ENCODE measurements at regions not wholly inside any gene's neighbourhood (a gene's known extent, or its start where the extent isn't known, plus 50 kb on each side); places are given as distances from the start of the nearest gene placed in this dataset.

DNA sequence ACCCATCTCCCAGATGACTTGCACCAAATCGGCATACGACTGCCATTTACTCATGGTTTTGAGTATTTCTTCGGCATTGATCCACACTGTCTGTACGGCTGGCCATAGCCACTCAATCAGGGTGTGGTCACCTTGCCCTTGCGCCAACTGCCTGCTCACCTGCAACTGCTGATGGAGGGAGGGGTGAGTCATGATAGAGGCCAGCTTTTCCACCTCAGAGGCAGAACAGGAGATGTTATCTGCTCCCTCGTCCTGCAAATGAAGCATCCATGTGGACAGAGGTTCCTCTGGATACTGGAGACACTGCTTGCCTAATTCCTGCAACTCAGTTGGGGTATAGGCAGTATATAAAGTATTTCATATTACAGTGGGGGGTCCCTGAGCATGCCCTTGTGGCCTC lies 85.6 kb upstream of the ATP10B start:
- Histone ChIP-seq H3K27me3 (no peaks in the 10 kb centered on the region), H3K4me1 (peaks cover 0 to 9% (median 0%) of the 10 kb centered on the region in 4 donors), H3K4me3 (no peak overlapping the region), H3K9me3 (peaks cover 0 to 2% (median 0%) of the 10 kb centered on the region in 4 donors), H3K27ac (no peak overlapping the region), H3K36me3 (no peaks in the 10 kb centered on the region)
- WGBS, 2 donors, result 93 to 95% methylated on average over 6 of the region's 6 CpGs
- no peak for ATAC-seq (ENCODE audit: low FRiP score in 2 of 2)
- no peak for TF ChIP-seq EP300 (IDR thresholded peaks at IDR 0.05)
- TF ChIP-seq, protein P1, sequence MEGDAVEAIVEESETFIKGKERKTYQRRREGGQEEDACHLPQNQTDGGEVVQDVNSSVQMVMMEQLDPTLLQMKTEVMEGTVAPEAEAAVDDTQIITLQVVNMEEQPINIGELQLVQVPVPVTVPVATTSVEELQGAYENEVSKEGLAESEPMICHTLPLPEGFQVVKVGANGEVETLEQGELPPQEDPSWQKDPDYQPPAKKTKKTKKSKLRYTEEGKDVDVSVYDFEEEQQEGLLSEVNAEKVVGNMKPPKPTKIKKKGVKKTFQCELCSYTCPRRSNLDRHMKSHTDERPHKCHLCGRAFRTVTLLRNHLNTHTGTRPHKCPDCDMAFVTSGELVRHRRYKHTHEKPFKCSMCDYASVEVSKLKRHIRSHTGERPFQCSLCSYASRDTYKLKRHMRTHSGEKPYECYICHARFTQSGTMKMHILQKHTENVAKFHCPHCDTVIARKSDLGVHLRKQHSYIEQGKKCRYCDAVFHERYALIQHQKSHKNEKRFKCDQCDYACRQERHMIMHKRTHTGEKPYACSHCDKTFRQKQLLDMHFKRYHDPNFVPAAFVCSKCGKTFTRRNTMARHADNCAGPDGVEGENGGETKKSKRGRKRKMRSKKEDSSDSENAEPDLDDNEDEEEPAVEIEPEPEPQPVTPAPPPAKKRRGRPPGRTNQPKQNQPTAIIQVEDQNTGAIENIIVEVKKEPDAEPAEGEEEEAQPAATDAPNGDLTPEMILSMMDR (IDR thresholded peaks at IDR 0.05), result no peak
- no peak for TF ChIP-seq POLR2AphosphoS5 (IDR thresholded peaks at IDR 0.05)
- TF ChIP-seq POLR2A (IDR thresholded peaks at IDR 0.05), result no peak
- DNase-seq, result no peak

DNA sequence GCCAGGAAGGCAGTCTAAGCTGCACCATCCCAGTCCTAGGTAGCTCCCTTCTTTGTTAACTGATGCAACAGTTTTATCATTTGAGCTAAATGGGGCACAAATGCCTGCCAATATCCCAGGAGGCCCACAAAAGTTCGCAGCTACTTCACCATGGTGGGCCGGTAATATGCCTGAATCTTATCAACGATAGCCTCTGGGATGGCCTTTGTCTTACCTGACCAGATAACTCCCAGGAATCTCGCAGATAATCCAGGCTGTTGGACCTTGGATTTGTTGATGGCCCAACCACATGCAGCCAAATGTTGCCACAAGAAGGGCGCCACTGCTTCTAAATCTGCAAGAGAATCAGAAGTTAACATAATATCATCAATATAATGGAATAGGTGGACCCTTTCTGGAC lies 83.8 kb upstream of the ATP10B start:
- no peaks in the 10 kb centered on the region for H3K36me3 ChIP-seq
- H3K27ac ChIP-seq, result no peak overlapping the region
- no peak for ATAC-seq (ENCODE audit: low FRiP score in 2 of 2)
- DNase-seq, result no peak
- no peaks in the 10 kb centered on the region for H3K9me3 ChIP-seq
- WGBS, 2 donors, result 89 to 94% methylated on average over 5 of the region's 5 CpGs
- no peaks in the 10 kb centered on the region for H3K27me3 ChIP-seq
- TF ChIP-seq POLR2A (IDR thresholded peaks at IDR 0.05), result no peak
- TF ChIP-seq POLR2AphosphoS5 (IDR thresholded peaks at IDR 0.05), result no peak
- TF ChIP-seq, protein P1 (IDR thresholded peaks at IDR 0.05), result no peak
- no peak for TF ChIP-seq EP300 (IDR thresholded peaks at IDR 0.05)
- peaks cover 0 to 9% (median 0%) of the 10 kb centered on the region in 4 donors for H3K4me1 ChIP-seq
- H3K4me3 ChIP-seq, result no peak overlapping the region

DNA sequence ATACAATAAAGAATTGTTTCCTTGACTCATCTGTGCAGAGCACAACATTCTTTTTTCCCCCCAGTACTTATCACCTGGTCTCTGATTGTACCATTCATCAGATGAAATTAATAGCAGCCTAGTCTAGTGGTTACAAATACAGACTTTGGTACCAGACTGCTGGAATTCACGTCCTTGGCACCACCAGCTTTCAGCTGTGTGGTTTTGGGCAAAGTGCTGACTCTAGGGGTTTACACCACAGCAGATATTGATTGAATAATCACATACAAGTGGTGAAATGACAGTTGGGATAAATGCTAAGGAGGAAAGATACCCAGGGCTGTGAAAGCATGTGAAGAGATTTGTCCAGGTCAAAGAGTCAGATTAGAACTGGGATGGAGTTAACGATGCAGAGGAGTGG lies 79.3 kb upstream of the ATP10B start:
- no peaks in the 10 kb centered on the region for H3K27me3 ChIP-seq
- no peak for ATAC-seq (ENCODE audit: low FRiP score in 2 of 2)
- no peaks in the 10 kb centered on the region for H3K36me3 ChIP-seq
- WGBS, 2 donors, result 82 to 83% methylated on average over 2 of the region's 2 CpGs
- no peak for DNase-seq
- peaks cover 0 to 23% (median 7%) of the 10 kb centered on the region in 4 donors for H3K4me1 ChIP-seq
- H3K4me3 ChIP-seq, result no peak overlapping the region
- TF ChIP-seq POLR2A (IDR thresholded peaks at IDR 0.05) (no peak), POLR2AphosphoS5 (IDR thresholded peaks at IDR 0.05) (no peak)
- TF ChIP-seq, protein P1 (IDR thresholded peaks at IDR 0.05), result no peak
- no peak overlapping the region for H3K27ac ChIP-seq
- H3K9me3 ChIP-seq, result no peaks in the 10 kb centered on the region

DNA sequence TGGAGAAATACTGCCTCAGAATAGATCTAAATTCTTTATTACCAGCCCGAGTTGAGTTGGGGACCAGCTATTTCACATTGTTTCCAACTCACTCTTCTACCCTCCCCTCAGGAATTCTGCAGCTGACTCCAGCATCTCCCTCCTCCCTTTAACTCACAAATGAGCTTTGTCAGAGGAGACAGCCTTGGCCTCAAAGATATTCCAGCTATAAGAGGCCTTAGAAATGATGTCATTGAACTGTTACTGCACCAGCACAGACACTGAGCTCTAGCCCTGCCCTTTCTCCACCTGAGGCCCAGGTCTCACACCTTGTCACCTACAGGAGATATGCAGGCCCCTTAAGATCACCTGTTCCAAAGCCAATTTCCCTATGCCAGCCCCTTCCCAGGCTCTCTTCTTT lies 78.4 kb upstream of the ATP10B start:
- ATAC-seq (ENCODE audit: low FRiP score in 2 of 2), result peak in 1 of 2 donors; percentile 27
- no peaks in the 10 kb centered on the region for H3K9me3 ChIP-seq
- no peak overlapping the region for H3K27ac ChIP-seq
- 18 to 30% methylated on average over 1 of the region's 1 CpG for WGBS, 2 donors
- H3K36me3 ChIP-seq, result no peaks in the 10 kb centered on the region
- TF ChIP-seq POLR2A (IDR thresholded peaks at IDR 0.05) (no peak), EP300 (IDR thresholded peaks at IDR 0.05) (no peak), POLR2AphosphoS5 (IDR thresholded peaks at IDR 0.05) (no peak)
- TF ChIP-seq, protein P1 (IDR thresholded peaks at IDR 0.05), result no peak
- H3K4me3 ChIP-seq, result no peak overlapping the region
- no peak for DNase-seq
- no peaks in the 10 kb centered on the region for H3K27me3 ChIP-seq
- peaks cover 0 to 25% (median 11%) of the 10 kb centered on the region in 4 donors for H3K4me1 ChIP-seq

DNA sequence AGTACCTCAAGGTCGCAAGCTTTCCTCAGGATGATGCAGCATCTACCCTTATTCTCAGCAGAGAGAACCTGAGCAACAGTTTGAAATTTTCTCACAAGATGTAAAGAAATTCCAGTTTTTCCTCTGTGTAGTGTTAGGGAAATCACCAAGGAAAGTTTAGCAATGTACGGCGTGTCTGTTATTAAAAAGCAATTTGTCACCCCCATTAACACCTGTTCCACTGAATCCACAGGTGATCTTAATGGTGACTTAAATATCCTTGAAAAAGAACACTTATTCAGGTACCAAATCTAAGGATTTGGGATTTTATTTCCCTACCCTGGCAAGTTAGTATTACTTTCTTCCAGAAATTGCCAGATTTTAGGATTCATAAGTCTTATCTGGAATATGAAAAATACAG lies 77.9 kb upstream of the ATP10B start:
- H3K36me3 ChIP-seq, result no peaks in the 10 kb centered on the region
- H3K9me3 ChIP-seq, result no peaks in the 10 kb centered on the region
- TF ChIP-seq POLR2A (IDR thresholded peaks at IDR 0.05) (no peak), EP300 (IDR thresholded peaks at IDR 0.05) (no peak), POLR2AphosphoS5 (IDR thresholded peaks at IDR 0.05) (no peak)
- TF ChIP-seq, protein P1 (IDR thresholded peaks at IDR 0.05), result no peak
- no peaks in the 10 kb centered on the region for H3K27me3 ChIP-seq
- 85 to 86% methylated on average over 3 of the region's 3 CpGs for WGBS, 2 donors
- peaks cover 0 to 25% (median 11%) of the 10 kb centered on the region in 4 donors for H3K4me1 ChIP-seq
- H3K27ac ChIP-seq, result no peak overlapping the region
- no peak for DNase-seq
- H3K4me3 ChIP-seq, result no peak overlapping the region
- no peak for ATAC-seq (ENCODE audit: low FRiP score in 2 of 2)

Data from upper lobe of left lung (tissue), 6 donors.